ENCODE measurements at regions not wholly inside any gene's neighbourhood (a gene's known extent, or its start where the extent isn't known, plus 50 kb on each side); places are given as distances from the start of the nearest gene placed in this dataset.

DNA sequence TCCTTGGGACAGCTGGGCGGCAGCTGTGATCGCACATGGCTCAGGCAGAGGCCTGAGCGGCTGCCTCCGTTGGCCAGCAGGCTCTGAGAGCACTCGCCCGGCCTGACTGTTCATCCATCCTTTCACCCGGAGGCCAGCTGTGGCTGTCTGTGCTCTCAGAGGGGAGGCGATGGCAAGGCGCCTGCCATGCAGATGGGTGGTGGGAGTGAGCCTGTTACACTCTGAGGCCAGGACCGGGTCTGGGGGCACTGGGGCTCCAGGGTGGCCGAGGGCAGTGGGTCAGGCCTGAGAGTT is 292.3 kb downstream of the TMEM121 start:
- DNase-seq, result no peak

- no peak for DNase-seq
Measured at GRCh38 chr14:105830171-105830570, 303.8 kb downstream of the TMEM121 start.

GRCh38 chr14:105836160-105836559 is 309.8 kb downstream of the TMEM121 start:
- DNase-seq, result no peak

DNA sequence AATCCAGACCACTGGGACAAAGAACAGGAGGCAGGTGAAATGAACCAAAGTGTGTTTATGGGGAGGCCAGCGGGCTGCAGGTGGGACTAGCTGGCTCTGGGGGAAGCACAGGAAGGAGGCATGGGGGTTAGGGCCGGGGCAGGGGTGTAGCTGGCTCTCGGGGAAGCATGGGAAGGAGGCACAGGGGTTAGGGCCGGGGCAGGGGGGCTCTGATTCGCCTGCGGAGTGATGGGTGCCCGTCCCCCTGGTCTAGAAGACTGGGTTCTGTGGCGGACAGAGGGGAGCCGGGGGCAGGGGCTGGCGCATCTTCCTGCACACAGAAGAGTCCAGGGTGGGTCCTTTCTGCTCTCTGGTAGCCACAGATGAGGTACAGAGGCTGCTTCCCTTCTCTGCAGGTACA is 310.3 kb downstream of the TMEM121 start:
- no peak for DNase-seq

- no peak for DNase-seq
Measured at GRCh38 chr14:105837349-105838063, 311.1 kb downstream of the TMEM121 start.

DNA sequence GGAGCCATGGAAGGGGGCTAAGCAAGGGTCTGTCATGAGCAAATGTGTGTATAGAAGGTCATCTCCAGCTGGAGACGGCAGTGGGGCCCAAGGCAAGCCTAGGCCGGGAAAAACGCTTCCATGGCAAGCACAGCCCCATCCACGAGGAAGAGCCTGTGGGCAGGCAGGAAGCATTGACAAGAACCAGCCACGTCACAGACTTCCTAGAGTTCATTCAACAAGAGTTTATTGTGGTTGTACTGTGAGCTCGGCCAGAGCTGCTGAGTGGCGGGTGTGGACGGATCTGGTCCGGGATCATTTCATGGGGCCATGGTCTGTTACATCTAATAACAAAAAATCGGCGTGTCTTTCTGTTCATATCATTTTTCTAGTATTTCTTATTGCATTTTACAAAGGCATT is 311.7 kb downstream of the TMEM121 start:
- no peak for DNase-seq

GRCh38 chr14:105838591-105839424 is 312.4 kb downstream of the TMEM121 start:
- DNase-seq, result no peak

DNA sequence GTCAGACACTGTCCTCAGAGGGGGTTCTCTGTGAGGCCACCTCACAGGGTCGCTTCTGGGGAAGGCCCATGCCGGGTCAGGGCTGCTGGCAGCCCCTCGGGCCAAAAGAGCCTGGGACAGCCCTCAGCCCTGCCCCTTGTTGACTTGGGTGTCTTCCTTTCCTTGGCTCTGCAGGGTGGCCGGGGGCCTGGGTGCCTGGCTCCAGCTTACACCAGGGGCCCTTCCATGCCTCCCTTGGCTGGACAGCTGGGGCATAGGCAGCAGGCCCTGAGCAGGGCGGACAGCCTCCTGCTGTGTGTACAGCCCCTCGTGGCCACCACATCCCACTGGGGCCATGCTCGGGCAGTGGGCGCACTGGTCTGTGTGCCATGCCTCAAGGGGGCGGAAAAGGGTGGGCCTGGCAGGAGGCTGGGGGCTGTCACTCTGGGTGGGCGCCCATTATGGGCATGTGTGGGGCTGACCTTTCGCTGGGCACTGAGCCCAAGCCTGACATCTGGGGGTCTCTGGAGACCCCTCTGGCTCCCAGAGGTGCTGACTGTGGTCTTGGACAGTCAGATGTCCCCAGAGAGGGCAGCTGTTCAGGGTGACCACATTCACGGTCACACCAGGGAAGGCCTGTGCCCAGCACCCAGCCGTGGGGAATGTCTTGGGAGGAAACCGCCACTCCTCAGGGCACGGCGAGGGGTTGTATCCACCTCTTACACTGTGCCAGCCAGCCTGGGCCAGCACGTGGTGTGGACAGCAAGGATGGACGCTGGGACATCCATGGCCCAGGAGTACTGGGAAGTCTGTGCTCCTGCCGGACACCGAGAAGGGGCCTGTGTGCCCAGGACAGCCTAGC is 313.3 kb downstream of the TMEM121 start:
- DNase-seq, result no peak

- no peak for DNase-seq
Measured at GRCh38 chr14:105840266-105841021, 314.1 kb downstream of the TMEM121 start.

GRCh38 chr14:105841022-105842009 is 314.9 kb downstream of the TMEM121 start:
- no peak for DNase-seq

DNA sequence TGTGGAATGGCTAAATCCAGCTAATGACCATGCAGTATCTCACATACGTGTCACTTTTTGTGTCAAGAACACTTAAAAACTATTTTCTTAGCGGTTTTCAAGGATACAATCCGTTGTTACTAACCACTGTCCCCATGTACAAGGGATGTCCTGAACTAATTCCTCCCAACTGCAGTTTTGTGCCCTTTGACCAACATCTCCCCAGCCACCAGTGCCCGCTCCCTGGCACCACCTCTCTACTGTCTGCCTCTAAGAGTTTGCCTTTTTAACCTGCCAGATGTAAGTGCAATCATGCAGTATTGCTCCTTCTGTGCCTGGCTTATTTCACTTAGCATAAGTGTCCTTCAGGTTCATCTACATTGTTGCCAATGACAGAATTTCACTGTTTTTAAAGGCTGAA is 315.7 kb downstream of the TMEM121 start:
- no peak for DNase-seq

- no peak for DNase-seq
Measured at GRCh38 chr14:105843444-105844046, 317.2 kb downstream of the TMEM121 start.

DNA sequence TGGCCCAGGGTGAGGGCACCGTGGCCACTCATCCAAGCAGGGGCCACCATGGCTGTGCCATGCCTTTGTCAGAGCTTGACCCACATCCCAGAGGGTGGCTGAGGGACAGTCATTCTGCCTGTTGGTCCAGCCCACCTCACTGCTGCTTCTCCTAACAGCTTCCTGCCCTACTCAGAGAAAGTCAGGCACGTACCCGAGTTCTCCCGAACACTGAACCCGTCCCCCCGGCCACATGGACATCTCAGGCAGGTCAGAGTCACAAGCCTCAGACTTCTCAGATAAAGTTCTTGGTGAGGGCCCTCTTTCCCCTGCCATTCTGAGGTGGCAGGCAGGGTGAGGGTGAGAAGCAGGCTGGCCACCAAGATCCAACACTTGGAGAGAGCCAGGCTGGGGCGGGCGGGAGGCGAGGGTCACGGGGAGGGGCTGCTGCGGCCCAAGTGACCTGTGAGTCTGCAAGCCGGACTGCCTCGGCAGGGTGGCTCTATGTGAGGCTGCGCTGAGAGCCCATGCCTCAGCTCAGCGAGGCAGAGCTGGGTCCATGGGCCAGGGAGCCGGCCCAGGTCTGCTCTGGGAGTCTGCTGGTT is 317.8 kb downstream of the TMEM121 start:
- no peak for DNase-seq

- DNase-seq, result no peak
Measured at GRCh38 chr14:105844810-105845724, 318.7 kb downstream of the TMEM121 start.

DNA sequence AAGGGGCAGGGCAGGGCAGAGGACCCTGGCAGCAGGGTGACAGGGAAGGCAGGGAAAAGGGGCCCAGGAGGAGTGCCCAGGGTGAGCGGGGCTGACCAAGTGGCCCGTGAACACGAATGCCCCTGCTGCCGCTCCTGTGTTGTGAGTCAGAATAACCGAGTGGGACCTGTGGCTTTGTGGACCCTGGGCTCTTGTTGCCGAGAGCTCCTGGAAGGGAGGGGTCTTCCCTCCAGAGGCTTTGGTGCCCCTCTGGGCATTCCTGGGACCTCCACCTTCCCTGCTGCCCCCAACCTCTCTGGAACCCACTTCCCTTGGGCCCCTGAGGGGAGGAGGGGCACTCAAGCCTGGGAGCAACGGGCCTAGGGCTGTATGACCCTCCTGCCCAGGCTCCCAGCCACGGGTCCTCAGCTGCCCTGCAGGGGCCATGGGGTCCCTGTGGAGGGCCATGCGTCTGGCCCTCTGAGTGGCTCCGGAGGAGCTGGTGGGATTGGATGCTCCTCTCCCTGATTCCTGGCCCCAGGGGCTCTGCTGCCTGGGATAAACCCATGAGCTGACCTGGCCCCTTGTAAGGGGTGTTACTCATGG is 319.4 kb downstream of the TMEM121 start:
- no peak for DNase-seq

DNA sequence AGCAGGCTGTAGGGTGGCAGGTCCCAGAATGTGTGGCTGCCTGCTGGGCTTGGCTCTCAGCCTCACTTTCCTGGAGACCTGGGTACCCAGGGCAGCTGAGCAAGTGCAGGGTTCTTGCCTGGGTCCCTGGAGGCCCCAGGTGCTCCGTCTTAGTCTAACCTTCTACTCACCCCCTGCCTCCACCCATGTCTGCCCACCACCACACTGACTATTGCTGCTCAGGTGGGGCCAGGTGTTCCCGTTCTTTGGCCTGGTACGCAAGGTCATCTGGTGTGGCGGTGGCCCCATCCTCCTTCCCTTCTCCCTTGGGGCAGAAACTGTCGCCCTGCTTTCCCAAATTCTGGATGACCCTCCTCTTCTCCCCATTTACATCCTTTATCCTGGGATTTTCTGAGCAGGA is 319.9 kb downstream of the TMEM121 start:
- DNase-seq, result no peak

DNA sequence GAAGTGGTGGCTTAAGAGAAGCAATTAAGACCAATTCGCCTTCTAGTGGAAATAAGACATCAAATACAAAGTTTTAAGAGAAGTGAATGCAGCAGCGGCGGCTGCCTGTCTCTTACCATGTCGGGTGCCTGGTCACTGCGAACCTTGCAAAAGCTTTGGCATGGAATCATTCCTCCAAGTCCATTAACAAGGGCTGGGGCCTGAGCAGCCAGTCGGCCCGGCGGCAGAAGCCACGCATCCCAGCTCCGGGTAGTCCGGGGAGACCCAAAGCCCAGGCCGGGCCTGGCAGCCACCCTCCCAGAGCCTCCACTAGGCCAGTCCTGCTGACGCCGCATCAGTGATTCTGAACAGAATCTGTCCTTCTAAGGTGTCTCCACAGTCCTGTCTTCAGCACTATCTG is 321.0 kb downstream of the TMEM121 start:
- DNase-seq, result no peak

- no peak for DNase-seq
Measured at GRCh38 chr14:105848570-105848969, 322.2 kb downstream of the TMEM121 start.

DNA sequence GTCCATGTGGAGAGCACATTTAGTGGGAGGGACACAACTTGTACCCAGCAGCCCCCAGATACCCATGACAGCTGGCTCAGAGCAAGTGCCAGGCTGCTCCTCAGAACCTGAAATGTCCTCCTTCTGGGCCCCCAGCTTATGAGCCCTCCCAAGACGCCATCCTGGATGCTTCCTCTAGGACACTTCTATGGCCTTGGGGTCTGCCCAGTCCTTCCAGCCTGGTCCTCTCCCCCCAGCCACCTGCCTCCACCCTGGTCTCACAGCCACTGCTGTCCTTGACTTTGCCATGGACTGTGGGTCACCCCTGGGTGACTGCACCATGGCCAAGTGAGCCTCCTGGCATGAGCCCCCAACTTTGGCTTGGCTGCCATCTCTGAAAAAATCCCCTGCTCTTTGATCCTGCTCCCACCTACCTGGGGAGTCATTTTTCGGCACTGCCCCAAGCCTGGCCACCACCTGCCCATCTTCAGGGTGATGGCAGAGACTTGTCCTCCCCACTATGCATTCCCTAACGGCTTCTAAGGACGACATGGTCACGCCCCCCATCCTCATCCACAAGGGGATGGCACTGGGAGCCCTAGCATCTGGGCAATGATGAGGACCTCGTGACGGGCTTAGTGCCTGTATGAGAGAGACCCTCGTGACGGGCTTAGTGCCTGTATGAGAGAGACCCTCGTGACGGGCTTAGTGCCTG is 323.7 kb downstream of the TMEM121 start:
- DNase-seq, result no peak

Data from CD4-positive, alpha-beta T cell treated with Interleukin-4 for 4 hours (primary cell).